ENCODE measurements at regions not wholly inside any gene's neighbourhood (a gene's known extent, or its start where the extent isn't known, plus 50 kb on each side); places are given as distances from the start of the nearest gene placed in this dataset.

GRCh38 chr10:71010730-71011129 lies 122.4 kb upstream of the PCBD1 start:
- TF ChIP-seq TCF7L2 (IDR thresholded peaks at IDR 0.05; ENCODE audit: low read depth, low read length) (no peak), CTCF (IDR thresholded peaks at IDR 0.05) (no peak), REST (IDR thresholded peaks at IDR 0.05; ENCODE audit: insufficient read depth in 1 of 2, low read depth in 2 of 2, low read length in 1 of 2) (no peak)

All from Panc1 (cell line).